GM12878 (cell line): ENCODE measurements at regions not wholly inside any gene's neighbourhood (a gene's known extent, or its start where the extent isn't known, plus 50 kb on each side); places are given as distances from the start of the nearest gene placed in this dataset.

Experiments
- ATAC-seq: fragments of 200-7000 bp; cut with Tn5 transposase; 3 replicates; pipeline ENCODE4 v1.9.1; 2020; ENCODE audit warnings: mild to moderate bottlenecking, moderate library complexity
- BruUV-seq: library from RNA; stranded (reverse); fragments of 400-500 nt; replicated peaks from 2 replicates; lab custom pipeline; 2021; lab: Mats Ljungman, UMichigan
- CTCF ChIA-PET: fragments of 300-600 bp; sonication (Branson Sonifier 250); formaldehyde crosslinking; extraction: SDS; loops from one replicate; lab custom pipeline; 2021; ENCODE audit warnings: inconsistent platforms; lab: Yijun Ruan, JAX
- POLR2A ChIA-PET: fragments of 350-600 bp; formaldehyde crosslinking; extraction: SDS; loops from one replicate; lab custom pipeline; 2021; ENCODE audit warnings: inconsistent platforms; lab: Charles Lee
- RAD21 ChIA-PET: fragments of 300-600 bp; sonication (Branson Sonifier 250); formaldehyde crosslinking; loops from one replicate; lab custom pipeline; 2023; ENCODE audit warnings: antibody characterized with exemption; ENCODE audit not compliant: unreplicated experiment; lab: Charles Lee
- SMC1A ChIA-PET: fragments of 300-600 bp; sonication (Branson Sonifier 250); formaldehyde crosslinking; loops from one replicate; lab custom pipeline; 2023; ENCODE audit not compliant: unreplicated experiment, uncharacterized antibody; lab: Charles Lee
- DNase-seq: peaks from one replicate; pipeline ENCODE4 v3.0.0-alpha.2; 2011; ENCODE audit warnings: low read depth, low spot score
- FAIRE-seq: peaks from 3 replicates; lab custom pipeline; 2011; peaks lifted over from hg19 to GRCh38; lab: Jason Lieb, UNC
- H2AFZ ChIP-seq: 2 replicates; pipeline ENCODE4 v1.6.0; 2011; ENCODE audit warnings: low read depth, low read length, control low read depth; ENCODE audit not compliant: control insufficient read depth
- H3K27ac ChIP-seq: 2 replicates; pipeline ENCODE4 v1.5.1; 2011; ENCODE audit warnings: control low read depth; ENCODE audit not compliant: control insufficient read depth, insufficient read depth
- H3K27me3 ChIP-seq, 2 experiments: replicated peaks in 1 of 2; 2 replicates each; pipeline versions ENCODE4 v1.6.0 to v1.6.1; 2011; ENCODE audit warnings: low read length in 1 of 2; ENCODE audit not compliant: control insufficient read depth in 2 of 2, insufficient read depth in 2 of 2
- H3K36me3 ChIP-seq, 2 experiments: 2 replicates each; pipeline ENCODE4 v1.5.1; 2011; ENCODE audit warnings: low read length in 1 of 2; ENCODE audit not compliant: control insufficient read depth in 2 of 2, insufficient read depth in 2 of 2
- H3K4me1 ChIP-seq: 2 replicates; pipeline ENCODE4 v1.6.1; 2011; ENCODE audit warnings: mild to moderate bottlenecking, low read length, moderate library complexity, mixed read lengths; ENCODE audit not compliant: control insufficient read depth, insufficient read depth
- H3K4me2 ChIP-seq: 2 replicates; pipeline ENCODE4 v1.6.0; 2011; ENCODE audit warnings: control low read depth; ENCODE audit not compliant: control insufficient read depth, insufficient read depth
- H3K4me3 ChIP-seq: fragments of 200-600 bp; sonication (generic); 2 replicates; pipeline ENCODE4 v1.5.1; 2016
- H3K79me2 ChIP-seq: 2 replicates; pipeline ENCODE4 v1.6.0; 2011; ENCODE audit warnings: low read length; ENCODE audit not compliant: control insufficient read depth, insufficient read depth
- H3K9ac ChIP-seq: 2 replicates; pipeline ENCODE4 v1.8.0; 2011; ENCODE audit warnings: low read length, control low read depth, mixed read lengths; ENCODE audit not compliant: control insufficient read depth, insufficient read depth
- H3K9me3 ChIP-seq: replicated peaks from 3 replicates; pipeline ENCODE4 v1.5.1; 2011; ENCODE audit warnings: mild to moderate bottlenecking, low read length; ENCODE audit not compliant: control insufficient read depth, insufficient read depth
- H4K20me1 ChIP-seq: 2 replicates; pipeline ENCODE4 v1.6.0; 2011; ENCODE audit not compliant: control insufficient read depth, insufficient read depth
- CEBPB ChIP-seq, 2 experiments: fragments of 150-350 bp in 1 of 2; IDR thresholded peaks; 2 replicates each; pipeline ENCODE4 v1.6.1; 2012 to 2014; ENCODE audit warnings: low read depth in 2 of 2, low read length in 2 of 2, borderline replicate concordance in 1 of 2, inconsistent platforms in 1 of 2
- CHD4 ChIP-seq: fragments of 200-600 bp; sonication (generic); IDR thresholded peaks from 2 replicates; pipeline ENCODE4 v1.6.1; 2016; ENCODE audit warnings: mild to moderate bottlenecking
- GABPA ChIP-seq: IDR thresholded peaks from 2 replicates; pipeline ENCODE4 v1.6.1; 2014; ENCODE audit warnings: antibody characterized with exemption, low read depth, mild to moderate bottlenecking, inconsistent platforms
- NFXL1 ChIP-seq: fragments of 450-650 bp; IDR thresholded peaks from 2 replicates; pipeline ENCODE4 v1.6.1; 2017; ENCODE audit warnings: antibody characterized with exemption, mild to moderate bottlenecking, borderline replicate concordance
- PAX8 ChIP-seq: fragments of 450-650 bp; IDR thresholded peaks from 2 replicates; pipeline ENCODE4 v1.6.1; 2017; ENCODE audit warnings: mild to moderate bottlenecking, moderate library complexity
- PML ChIP-seq: IDR thresholded peaks from 2 replicates; pipeline ENCODE4 v1.6.1; 2012; ENCODE audit warnings: low read length, inconsistent platforms
- ZNF274 ChIP-seq: IDR thresholded peaks from one replicate; pipeline ENCODE4 v1.8.0; 2011; ENCODE audit not compliant: insufficient read length, insufficient read depth
- WGBS: methylation state at CpG from one replicate; pipeline ENCODE4 v1.1.6; 2016; ENCODE audit warnings: low lambda C conversion rate; ENCODE audit not compliant: insufficient replicate concordance, insufficient coverage; ENCODE audit errors: missing lambda C conversion rate; 5-methylcytosine and 5-hydroxymethylcytosine counted together
- in situ Hi-C: fragments of 300-500 bp; cut with MboI; formaldehyde crosslinking; loops from 9 replicates; pipeline ENCODE4 v1.14.3; 2018; ENCODE audit warnings: mixed read lengths
- intact Hi-C: fragments of 100-400 bp; cut with micrococcal nuclease; formaldehyde crosslinking; loops from one replicate; pipeline ENCODE4 v1.14.2; 2022; ENCODE audit not compliant: unreplicated experiment

DNA sequence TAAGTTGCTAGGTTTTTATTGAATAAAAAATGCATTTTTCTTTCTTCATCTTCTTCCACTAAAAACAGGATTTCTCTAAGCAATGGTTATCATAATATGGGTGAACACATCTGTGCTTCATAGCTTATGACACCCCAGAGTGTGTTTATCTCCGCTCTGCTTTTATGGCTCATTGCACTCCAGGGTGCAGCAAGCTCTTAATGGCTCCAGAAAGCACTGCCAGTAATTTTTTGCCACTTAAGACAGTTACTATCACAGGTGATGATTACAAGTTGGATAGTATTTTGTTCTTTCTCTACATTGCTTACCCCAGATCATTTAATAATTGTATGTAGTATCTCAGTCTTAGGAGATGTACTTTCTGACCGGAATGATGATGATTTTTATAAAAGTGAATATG, 239.3 kb upstream of the CDH20 start:
- ATAC-seq = no peak
- Histone ChIP-seq H2AFZ (no peak overlapping the region), H3K36me3 (no peaks in the 10 kb centered on the region), H4K20me1 (no peaks in the 10 kb centered on the region), H3K4me3 (no peak overlapping the region), H3K79me2 (no peaks in the 10 kb centered on the region), H3K4me2 (no peak overlapping the region), H3K27me3 (no peaks in the 10 kb centered on the region; a peak in 1 of 4 replicates), H3K9me3 (no peaks in the 10 kb centered on the region), H3K9ac (no peak overlapping the region), H3K27ac (no peak overlapping the region)
- ChIA-PET SMC1A (interaction anchor here (0.6 to 1.2 kb wide), 2 partner anchors 28 to 63 kb away, joined by 3 to 4 read pairs; no protein-coding TSS in a partner anchor), CTCF (no interaction called here)
- no peak for FAIRE-seq
- BruUV-seq = no TSS peak
- in situ Hi-C loops = loop anchor here (10.0 kb wide), 1 partner anchor 401 kb away; no protein-coding TSS in a partner anchor
- WGBS = 15% methylated on average over 2 of the region's 2 CpGs
- TF ChIP-seq GABPA (no peak), PAX8 (no peak), CEBPB (IDR thresholded peaks at IDR 0.05; ENCODE audit: borderline replicate concordance in 1 of 2, low read depth in 2 of 2, low read length in 2 of 2) (no peak)
- TF ChIP-seq, all 136 proteins: peak for 0
- intact Hi-C loops = loop anchor here (5.0 kb wide), 1 partner anchor 1038 kb away; no protein-coding TSS in a partner anchor
- H3K4me1 ChIP-seq = no peaks in the 10 kb centered on the region
- ChIA-PET POLR2A (no interaction called here), RAD21 (no interaction called here)
- no peak for DNase-seq

DNA sequence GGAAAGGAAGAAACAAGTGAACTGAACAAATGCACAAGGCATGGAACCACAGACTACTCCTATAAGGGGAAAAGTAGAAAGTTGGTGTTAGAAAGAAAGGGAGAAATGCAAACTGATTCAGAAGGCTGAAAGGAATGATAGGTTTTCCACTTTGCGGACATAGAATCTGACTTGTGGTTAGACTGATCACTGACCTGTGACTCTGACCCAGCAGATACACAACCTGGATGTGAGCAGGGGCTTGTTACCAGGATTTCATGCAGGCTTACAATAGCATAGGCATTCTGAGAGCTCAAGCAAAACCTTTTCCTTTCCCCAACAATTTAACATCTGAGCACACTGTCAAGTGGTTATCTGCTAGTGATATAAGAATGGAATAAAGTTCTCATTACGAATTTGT, 237.0 kb upstream of the CDH20 start:
- no peak overlapping the region for H2AFZ ChIP-seq
- RAD21 ChIA-PET = no interaction called here
- SMC1A ChIA-PET = no interaction called here
- H4K20me1 ChIP-seq = no peaks in the 10 kb centered on the region
- no peak overlapping the region for H3K27ac ChIP-seq
- H3K79me2 ChIP-seq = no peaks in the 10 kb centered on the region
- no TSS peak for BruUV-seq
- H3K36me3 ChIP-seq = no peaks in the 10 kb centered on the region
- POLR2A ChIA-PET = no interaction called here
- H3K4me2 ChIP-seq = no peak overlapping the region
- DNase-seq = no peak
- intact Hi-C loops = no loop called here
- CTCF ChIA-PET = no interaction called here
- 29% methylated on average over 2 of the region's 2 CpGs for WGBS
- H3K9ac ChIP-seq = no peak overlapping the region
- no peaks in the 10 kb centered on the region for H3K4me1 ChIP-seq
- H3K9me3 ChIP-seq = no peaks in the 10 kb centered on the region
- FAIRE-seq = no peak
- H3K27me3 ChIP-seq = no peaks in the 10 kb centered on the region; a peak in 1 of 4 replicates
- no peak for TF ChIP-seq PML
- no peak for TF ChIP-seq ZNF274
- TF ChIP-seq NFXL1 = no peak
- TF ChIP-seq CHD4 = no peak
- no peak for ATAC-seq
- in situ Hi-C loops = loop anchor here (10.0 kb wide), 1 partner anchor 399 kb away; no protein-coding TSS in a partner anchor
- H3K4me3 ChIP-seq = no peak overlapping the region
